ENCODE measurements at regions not wholly inside any gene's neighbourhood (a gene's known extent, or its start where the extent isn't known, plus 50 kb on each side); places are given as distances from the start of the nearest gene placed in this dataset.
"Not testable (repeated sequence)": the region's sequence is repeated elsewhere in the genome, so short reads cannot be mapped to it uniquely, and the experiment has no call there.

- peak in 1 of 2 donors; percentile 32 for DNase-seq
Observed at GRCh38 chr3:177437513-177438337, 240.4 kb upstream of the TBL1XR1 start.

- DNase-seq, result no peak
Observed at GRCh38 chr3:177438596-177439220, 241.4 kb upstream of the TBL1XR1 start.

GRCh38 chr3:177439694-177440269 is 242.5 kb upstream of the TBL1XR1 start:
- no peak for DNase-seq

DNA sequence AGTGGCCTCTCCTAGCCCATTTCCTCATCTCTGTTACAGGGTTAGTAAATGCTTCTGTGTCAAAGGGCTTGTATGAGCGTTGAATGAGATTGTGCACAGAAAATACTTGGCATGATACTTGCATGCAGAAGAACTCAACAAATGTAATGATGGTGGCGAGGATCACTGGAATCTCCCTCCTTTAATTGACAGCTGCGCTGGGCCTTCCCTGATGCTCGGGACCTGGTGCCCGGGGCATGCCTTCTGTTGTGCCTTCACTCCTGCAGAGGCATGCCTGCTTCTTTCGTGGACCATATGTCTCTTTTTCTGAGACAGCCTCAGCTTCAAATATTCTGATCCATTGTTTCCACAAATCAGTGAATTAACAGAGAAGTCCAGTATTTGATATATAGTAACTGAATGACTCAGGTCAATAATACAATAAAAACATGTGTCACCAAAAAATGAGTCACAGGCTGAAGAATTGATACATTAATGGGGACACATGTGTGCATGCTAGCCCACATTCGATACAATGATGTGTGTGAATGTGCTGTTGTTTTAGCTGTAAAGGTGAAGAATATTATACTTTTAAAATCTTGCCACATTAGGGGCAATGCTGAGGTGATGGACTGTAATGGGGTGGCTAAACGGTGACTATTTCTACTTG is 243.3 kb upstream of the TBL1XR1 start:
- no peak for DNase-seq

DNA sequence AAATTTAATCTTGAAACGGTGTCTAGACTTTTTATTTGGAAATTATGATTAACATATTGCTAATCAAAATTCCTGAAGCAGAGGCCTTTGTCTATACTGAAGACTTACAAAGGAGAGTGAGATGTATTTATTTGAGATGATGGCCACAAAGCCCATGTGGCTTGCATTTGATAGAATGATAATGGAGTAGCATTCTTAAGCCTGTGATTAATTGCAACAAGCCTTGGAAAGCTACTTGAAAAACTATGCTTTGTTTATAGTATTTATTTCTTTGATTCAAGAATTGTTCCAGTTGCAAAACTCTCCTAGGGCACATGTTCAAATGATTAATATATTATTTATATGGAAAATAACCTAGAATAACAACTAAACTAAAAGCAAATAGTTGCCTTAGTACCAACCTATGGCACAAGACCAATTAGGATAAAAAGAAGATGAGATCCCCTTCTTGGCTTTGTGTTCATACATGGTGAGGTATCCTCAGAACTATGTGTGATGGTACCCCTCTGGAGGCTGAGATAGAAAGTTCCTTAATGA is 244.1 kb upstream of the TBL1XR1 start:
- no peak for DNase-seq

DNA sequence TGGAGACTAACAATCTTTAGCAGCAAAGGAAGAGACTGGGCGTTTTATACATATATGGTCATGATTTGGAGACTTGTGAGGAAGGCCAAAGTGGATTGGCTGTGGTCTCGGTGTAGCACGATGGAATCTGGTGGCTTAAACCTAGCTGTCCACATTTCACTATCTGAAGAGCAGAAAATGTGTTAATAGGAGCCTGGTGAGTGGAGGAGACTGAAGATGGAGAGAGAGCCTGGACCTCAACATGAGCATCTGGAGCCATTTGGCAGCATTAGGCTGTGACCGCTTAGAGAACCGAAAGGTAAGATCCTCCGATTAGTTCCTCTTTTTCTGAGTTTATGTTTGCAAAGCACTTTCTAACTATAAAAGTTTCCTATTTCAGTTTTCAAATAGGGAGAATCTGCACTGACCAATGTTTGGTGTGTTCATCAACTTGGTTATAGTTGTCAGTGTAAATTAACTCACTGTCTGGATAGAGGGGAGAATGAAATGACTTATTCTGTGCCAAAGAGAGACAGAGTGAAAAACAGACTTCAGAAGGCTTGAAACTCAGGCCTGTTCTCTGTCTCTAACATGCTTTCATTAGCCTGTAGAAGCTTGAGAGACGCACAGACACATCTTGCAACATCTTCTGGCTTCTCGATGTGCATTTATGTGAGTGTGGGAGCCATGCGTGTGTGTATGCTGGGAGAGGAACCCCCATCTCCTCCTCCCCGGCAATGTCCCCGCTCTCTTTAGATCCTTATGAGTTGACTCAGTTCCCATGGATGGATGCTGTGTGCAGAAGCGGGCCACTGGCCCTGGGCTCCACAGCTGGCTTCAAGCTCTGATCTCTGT is 244.7 kb upstream of the TBL1XR1 start:
- peak; percentile 21 to 37 for DNase-seq

DNA sequence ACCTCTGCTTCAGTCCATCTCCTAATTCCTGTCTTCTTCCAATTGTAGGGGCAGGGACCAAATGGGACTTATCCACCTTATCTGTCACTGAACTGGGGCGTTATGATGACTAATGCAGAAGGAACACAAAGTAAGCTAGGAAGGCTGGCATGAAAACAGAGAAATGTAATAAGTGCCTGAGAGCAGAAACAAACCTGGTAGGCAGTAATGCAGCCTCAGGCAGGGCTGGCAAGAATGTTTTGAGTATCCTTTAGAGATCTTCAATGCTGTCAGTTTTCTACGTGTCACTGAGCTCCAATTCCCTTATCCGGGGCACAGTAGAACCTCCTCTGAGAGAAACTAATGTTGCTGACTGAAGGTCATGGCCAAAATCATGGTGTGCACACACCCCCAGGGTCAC is 246.2 kb upstream of the TBL1XR1 start:
- DNase-seq, result no peak

GRCh38 chr3:177444696-177445095 is 247.4 kb upstream of the TBL1XR1 start:
- DNase-seq, result peak; percentile 38 to 40

GRCh38 chr3:177445549-177445948 is 248.3 kb upstream of the TBL1XR1 start:
- no peak for DNase-seq

GRCh38 chr3:177446165-177446601 is 248.9 kb upstream of the TBL1XR1 start:
- peak; percentile 73 to 84 for DNase-seq

- no peak for DNase-seq
Observed at GRCh38 chr3:177447938-177448337, 250.7 kb upstream of the TBL1XR1 start.

DNA sequence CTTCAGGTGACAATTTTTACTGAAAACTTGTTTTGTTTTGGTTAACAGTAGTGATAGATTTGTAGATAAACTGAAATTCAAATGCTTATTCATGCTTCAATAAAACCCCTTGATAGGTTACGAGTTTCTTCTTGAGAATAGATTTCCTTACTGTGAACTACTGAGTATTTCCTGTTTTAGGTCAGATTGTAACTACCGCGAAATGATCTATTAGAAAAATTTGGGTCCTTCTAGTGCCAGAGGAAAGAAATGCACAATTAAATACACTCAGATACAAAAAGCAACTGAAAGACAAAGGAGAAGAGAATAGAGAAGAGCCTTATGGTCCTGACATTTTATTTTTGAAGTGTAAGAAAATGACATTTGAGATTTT is 251.7 kb upstream of the TBL1XR1 start:
- peak in 1 of 2 donors; percentile 34 for DNase-seq

DNA sequence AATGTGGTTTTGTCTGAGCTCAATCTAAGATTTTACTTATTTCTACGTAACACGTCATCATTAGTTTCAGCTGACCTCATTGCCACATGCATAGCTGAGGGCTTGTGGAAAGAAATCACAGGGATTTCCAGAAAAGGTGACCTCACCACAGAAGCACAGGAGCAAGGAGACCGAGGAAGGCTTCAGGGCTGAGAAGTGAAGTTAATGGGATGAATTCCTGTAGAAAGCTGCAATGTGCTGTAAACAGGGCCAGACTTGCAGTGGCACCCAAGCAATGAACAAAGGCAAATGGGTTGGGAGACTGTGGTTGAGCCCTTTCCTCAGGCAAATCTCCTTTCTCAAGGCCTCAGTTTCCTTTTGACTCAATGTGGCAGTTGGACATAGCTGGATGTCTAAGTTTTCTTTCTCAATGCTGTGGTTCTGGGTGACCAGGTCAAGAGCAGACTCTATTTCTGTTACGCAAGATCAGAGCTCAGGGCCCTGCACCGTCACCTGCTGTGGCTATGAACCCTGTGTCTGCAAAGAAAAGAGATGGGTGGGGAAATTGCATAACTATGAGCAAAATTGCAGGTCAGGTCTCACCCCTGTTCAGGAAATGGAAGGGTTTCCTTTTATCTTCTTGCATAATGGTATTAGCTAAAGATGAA is 252.2 kb upstream of the TBL1XR1 start:
- DNase-seq, result peak; percentile 58 to 60

DNA sequence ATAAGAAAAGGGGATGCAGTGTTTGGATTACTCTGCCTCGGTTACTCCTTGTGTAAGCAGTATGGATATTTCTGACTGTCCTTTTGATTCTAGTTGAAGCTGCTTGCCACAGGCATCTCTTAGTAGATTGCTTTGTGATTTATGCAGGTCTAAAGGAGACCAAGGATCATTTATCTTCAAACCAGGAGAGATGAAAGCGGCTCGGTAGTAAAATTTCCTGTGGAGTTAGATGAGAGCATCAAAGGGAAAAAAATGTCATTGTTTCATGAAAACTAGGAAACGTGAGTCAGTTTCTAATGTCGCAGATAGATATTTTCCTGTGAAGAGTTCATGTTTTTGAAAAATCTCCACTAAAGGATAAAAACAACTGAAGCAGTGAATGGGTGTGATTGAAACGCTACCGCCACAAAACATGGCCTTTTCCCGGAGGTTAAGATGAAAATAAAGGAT is 254.0 kb upstream of the TBL1XR1 start:
- no peak for DNase-seq

DNA sequence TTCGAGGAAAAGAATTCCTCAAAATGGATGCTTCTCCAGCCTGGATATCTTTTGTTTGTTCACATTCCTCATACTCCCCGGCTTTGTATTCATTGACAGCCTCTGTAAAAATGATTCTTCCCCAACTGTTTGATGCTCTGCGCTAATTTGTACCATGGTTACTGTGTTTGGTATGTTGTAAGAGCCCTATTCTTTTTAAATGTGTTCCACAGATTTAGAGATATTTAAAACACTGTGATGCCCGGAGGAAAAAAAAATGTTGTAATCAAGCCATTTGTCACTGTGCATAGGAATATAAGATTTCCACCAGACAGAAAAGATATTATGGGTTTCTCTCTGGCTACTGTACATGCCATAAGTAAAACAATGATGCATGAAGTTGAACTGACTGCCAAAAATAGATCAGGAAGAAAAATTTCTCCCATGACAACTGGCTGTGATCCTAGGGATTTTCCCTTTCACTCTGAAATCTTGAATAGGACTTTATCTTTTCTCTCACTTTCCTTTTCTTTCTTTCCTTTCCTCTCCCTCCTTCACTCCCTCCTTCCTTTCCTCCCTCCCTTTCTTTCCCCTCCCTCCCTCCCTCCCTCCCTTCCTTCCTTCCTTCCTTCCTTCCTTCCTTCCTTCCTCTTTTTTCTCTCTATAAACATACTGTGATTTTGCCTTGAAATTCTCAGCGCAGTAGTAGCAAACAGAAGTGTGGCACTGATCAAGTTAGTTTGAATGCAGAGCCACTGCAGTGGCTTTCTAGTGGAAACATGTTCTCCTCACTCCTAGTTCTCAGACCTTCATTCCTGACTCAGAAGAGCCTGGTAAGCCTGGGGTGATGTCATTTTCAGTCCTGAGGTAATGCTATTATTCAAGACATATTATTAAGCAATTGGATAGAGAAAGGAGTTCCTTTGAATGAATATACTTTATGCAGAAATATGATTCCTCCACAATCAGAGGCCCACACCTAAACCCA is 254.9 kb upstream of the TBL1XR1 start:
- peak; percentile 74 to 81 for DNase-seq

DNA sequence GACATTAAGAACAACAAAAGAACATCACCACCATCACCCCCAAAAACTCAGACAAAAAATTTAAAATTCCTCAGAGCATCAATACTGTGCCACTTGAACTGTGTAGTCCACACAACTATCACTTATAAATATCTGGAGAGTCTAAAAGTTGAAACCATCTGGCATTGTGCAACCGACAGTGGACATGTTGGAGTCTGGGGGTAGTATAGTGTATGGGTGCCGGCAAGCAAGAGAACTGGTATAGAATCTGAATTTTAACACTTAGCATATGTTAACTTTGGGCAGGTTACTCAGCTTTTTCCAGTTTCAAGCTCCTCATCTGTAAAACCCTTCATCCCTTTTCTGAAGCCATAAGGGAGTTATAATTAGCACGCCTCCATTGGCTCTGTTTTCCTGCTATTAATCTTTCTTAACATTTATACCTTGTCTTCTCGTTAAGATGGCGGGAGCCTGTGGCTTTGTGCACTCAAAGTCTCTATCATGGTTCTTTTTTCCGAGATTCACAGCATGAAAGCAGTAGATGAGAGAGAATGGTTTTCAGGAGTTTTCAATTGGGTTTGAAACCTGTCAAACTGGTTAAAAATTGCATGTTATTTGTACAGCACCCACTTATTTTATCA is 255.7 kb upstream of the TBL1XR1 start:
- no peak for DNase-seq

DNA sequence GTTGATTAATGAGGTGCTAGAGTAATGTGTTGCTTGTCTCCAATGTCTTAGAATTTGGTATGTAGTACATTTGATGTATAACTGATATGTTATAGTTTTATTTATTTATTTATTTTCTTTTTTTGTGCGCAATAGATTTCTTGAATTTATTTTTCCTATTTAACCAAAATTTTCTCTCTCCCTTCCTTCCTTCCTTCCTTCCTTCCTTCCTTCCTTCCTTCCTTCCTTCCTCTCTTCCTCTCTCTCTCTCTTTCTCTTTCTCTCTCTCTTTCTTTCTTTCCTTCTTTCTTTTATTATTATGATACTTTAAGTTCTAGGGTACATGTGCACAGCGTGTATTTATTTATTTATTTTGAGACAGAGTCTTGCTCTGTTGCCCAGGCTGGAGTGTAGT is 256.2 kb upstream of the TBL1XR1 start:
- no peak for DNase-seq

- DNase-seq, result not testable (repeated sequence)
Observed at GRCh38 chr3:177457204-177457603, 259.9 kb upstream of the TBL1XR1 start.

- no peak for DNase-seq
Observed at GRCh38 chr3:177459401-177459800, 262.1 kb upstream of the TBL1XR1 start.

GRCh38 chr3:177460047-177460446 is 262.8 kb upstream of the TBL1XR1 start:
- DNase-seq, result no peak

Data from inflammatory macrophage (primary cell).